GM12865 (cell line): ENCODE measurements at regions not wholly inside any gene's neighbourhood (a gene's known extent, or its start where the extent isn't known, plus 50 kb on each side); places are given as distances from the start of the nearest gene placed in this dataset.

Experiments used
- DNase-seq: peaks from one replicate; pipeline ENCODE4 v3.0.0; 2010; ENCODE audit warnings: low read depth
- H3K4me3 ChIP-seq: 2 replicates; pipeline ENCODE4 v1.5.1; 2011; ENCODE audit warnings: mild to moderate bottlenecking, low read depth, low read length, control low read depth
- CTCF ChIP-seq: IDR thresholded peaks from 2 replicates; pipeline ENCODE4 v1.5.1; 2011; ENCODE audit warnings: low read length, control low read depth, low read depth, inconsistent platforms; ENCODE audit not compliant: insufficient read depth; ENCODE audit errors: missing control alignments

- H3K4me3 ChIP-seq = no peak overlapping the region
- DNase-seq = no peak
- no peak for TF ChIP-seq CTCF
Measured at GRCh38 chr4:181137351-181137750, 1105.9 kb upstream of the TENM3 start.

GRCh38 chr4:181138116-181138515 is 1105.1 kb upstream of the TENM3 start:
- no peak for TF ChIP-seq CTCF

GRCh38 chr4:181140037-181140603 is 1103.1 kb upstream of the TENM3 start:
- TF ChIP-seq CTCF = no peak
- no peak for DNase-seq
- no peak overlapping the region for H3K4me3 ChIP-seq

More at GRCh38 chr4:181138116-181138515, 1105.1 kb upstream of the TENM3 start:
- no peak for DNase-seq
- H3K4me3 ChIP-seq = no peak overlapping the region

GRCh38 chr4:181143250-181143854 is 1099.8 kb upstream of the TENM3 start:
- peak; percentile 80 for TF ChIP-seq CTCF
- DNase-seq = peak; percentile 79
- no peak overlapping the region for H3K4me3 ChIP-seq

GRCh38 chr4:181146051-181146450 is 1097.2 kb upstream of the TENM3 start:
- no peak overlapping the region for H3K4me3 ChIP-seq
- DNase-seq = no peak
- no peak for TF ChIP-seq CTCF

- TF ChIP-seq CTCF = no peak
- no peak overlapping the region for H3K4me3 ChIP-seq
- no peak for DNase-seq
Measured at GRCh38 chr4:181147416-181147951, 1095.7 kb upstream of the TENM3 start.
